SU-DHL-6 (cell line): ENCODE measurements at regions not wholly inside any gene's neighbourhood (a gene's known extent, or its start where the extent isn't known, plus 50 kb on each side); places are given as distances from the start of the nearest gene placed in this dataset.

Experiments used
- H2AFZ ChIP-seq: fragments of 200-600 bp; sonication (generic); 2 replicates; pipeline ENCODE4 v1.6.1; 2014; ENCODE audit warnings: low read depth, mild to moderate bottlenecking, moderate library complexity, mixed read lengths, antibody characterized with exemption, low read length; ENCODE audit not compliant: severe bottlenecking
- H3F3A ChIP-seq: fragments of 200-600 bp; shearing (Covaris generic); 2 replicates; pipeline ENCODE4 v1.6.0; 2016; ENCODE audit warnings: antibody characterized with exemption, mild to moderate bottlenecking; ENCODE audit not compliant: insufficient read depth
- H3K27ac ChIP-seq: fragments of 200-600 bp; sonication (generic); 2 replicates; pipeline ENCODE4 v1.5.1; 2016; ENCODE audit warnings: low read depth, mild to moderate bottlenecking, low read length, moderate library complexity, mixed read lengths
- H3K27me3 ChIP-seq: fragments of 200-600 bp; sonication (generic), shearing (Covaris generic); 2 replicates; pipeline ENCODE4 v1.6.0; 2014; ENCODE audit warnings: mild to moderate bottlenecking, low read length
- H3K36me3 ChIP-seq: fragments of 200-600 bp; sonication (generic); 2 replicates; pipeline ENCODE4 v1.6.1; 2014; ENCODE audit warnings: mild to moderate bottlenecking, low read length, mixed read lengths
- H3K4me2 ChIP-seq: fragments of 300-600, 200-600 bp; shearing (Covaris generic), sonication (generic); 2 replicates; pipeline ENCODE4 v1.6.0; 2014; ENCODE audit warnings: low read length, low read depth, mild to moderate bottlenecking; ENCODE audit not compliant: poor library complexity, severe bottlenecking
- H3K4me3 ChIP-seq: fragments of 200-600 bp; sonication (generic); 2 replicates; pipeline ENCODE4 v1.5.1; 2014; ENCODE audit warnings: antibody characterized with exemption, low read length, mild to moderate bottlenecking, mixed read lengths; ENCODE audit not compliant: insufficient read depth, poor library complexity, severe bottlenecking
- H3K79me2 ChIP-seq: fragments of 200-600 bp; sonication (generic); 2 replicates; pipeline ENCODE4 v1.6.1; 2014; ENCODE audit warnings: mild to moderate bottlenecking, low read length, moderate library complexity; ENCODE audit not compliant: insufficient read depth
- H3K9ac ChIP-seq: fragments of 200-600 bp; sonication (generic); 2 replicates; pipeline ENCODE4 v1.7.0; 2014; ENCODE audit warnings: mild to moderate bottlenecking, low read length
- H3K9me2 ChIP-seq: fragments of 200-600 bp; sonication (generic); replicated peaks from 2 replicates; pipeline ENCODE4 v1.6.1; 2014; ENCODE audit warnings: low read length; ENCODE audit not compliant: insufficient read depth
- H3K9me3 ChIP-seq: fragments of 200-600 bp; sonication (generic); 2 replicates; pipeline ENCODE4 v1.6.1; 2014; ENCODE audit warnings: low read length, mixed read lengths; ENCODE audit not compliant: insufficient read depth
- H4K20me1 ChIP-seq: fragments of 200-600 bp; sonication (generic); 2 replicates; pipeline ENCODE4 v1.6.1; 2014; ENCODE audit warnings: low read depth, mild to moderate bottlenecking, antibody characterized with exemption, low read length, moderate library complexity, mixed read lengths
- EZH2phosphoT487 ChIP-seq: fragments of 200-600 bp; sonication (generic), shearing (Covaris generic); conservative IDR thresholded peaks from 2 replicates; pipeline ENCODE4 v1.6.1; 2018; ENCODE audit warnings: mild to moderate bottlenecking, antibody characterized with exemption, low read length, moderate library complexity, mixed read lengths
- TF ChIP-seq, protein P1 (sequence below): fragments of 200-600 bp; sonication (generic); IDR thresholded peaks from one replicate; pipeline ENCODE4 v1.5.1; 2017; ENCODE audit warnings: antibody characterized with exemption, mild to moderate bottlenecking, low read length, moderate library complexity; ENCODE audit not compliant: insufficient read depth, poor library complexity, severe bottlenecking

DNA sequence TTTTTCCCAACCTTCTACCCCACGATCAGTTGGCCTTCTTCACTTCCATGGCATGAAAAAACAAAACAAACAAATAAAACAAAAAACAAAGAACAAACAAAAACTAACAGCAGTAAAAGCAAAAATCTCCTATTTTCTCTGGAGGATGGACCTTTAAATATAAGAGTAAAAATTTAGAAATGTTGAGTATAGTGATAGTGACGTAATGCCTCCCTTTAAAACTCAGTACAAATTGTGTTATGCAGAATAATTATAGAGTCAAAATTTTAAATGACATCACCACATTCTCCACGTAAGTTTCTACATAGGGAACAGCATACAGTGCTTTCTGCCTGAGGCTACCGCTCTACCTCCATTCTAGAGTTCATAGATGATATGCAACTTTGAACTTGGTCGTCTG lies 2156.4 kb downstream of the PCDH7 start:
- Histone ChIP-seq H3K4me2 (no peak overlapping the region), H3K79me2 (no peaks in the 10 kb centered on the region), H3K9ac (no peak overlapping the region), H3K27me3 (no peaks in the 10 kb centered on the region), H3K36me3 (no peaks in the 10 kb centered on the region), H3K9me2 (no peaks in the 10 kb centered on the region), H3K27ac (no peak overlapping the region), H3F3A (no peaks in the 10 kb centered on the region), H4K20me1 (no peaks in the 10 kb centered on the region), H3K9me3 (no peaks in the 10 kb centered on the region), H3K4me3 (no peak overlapping the region), H2AFZ (no peak overlapping the region)
- no peak for TF ChIP-seq EZH2phosphoT487
- TF ChIP-seq, protein P1, sequence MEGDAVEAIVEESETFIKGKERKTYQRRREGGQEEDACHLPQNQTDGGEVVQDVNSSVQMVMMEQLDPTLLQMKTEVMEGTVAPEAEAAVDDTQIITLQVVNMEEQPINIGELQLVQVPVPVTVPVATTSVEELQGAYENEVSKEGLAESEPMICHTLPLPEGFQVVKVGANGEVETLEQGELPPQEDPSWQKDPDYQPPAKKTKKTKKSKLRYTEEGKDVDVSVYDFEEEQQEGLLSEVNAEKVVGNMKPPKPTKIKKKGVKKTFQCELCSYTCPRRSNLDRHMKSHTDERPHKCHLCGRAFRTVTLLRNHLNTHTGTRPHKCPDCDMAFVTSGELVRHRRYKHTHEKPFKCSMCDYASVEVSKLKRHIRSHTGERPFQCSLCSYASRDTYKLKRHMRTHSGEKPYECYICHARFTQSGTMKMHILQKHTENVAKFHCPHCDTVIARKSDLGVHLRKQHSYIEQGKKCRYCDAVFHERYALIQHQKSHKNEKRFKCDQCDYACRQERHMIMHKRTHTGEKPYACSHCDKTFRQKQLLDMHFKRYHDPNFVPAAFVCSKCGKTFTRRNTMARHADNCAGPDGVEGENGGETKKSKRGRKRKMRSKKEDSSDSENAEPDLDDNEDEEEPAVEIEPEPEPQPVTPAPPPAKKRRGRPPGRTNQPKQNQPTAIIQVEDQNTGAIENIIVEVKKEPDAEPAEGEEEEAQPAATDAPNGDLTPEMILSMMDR, result no peak

DNA sequence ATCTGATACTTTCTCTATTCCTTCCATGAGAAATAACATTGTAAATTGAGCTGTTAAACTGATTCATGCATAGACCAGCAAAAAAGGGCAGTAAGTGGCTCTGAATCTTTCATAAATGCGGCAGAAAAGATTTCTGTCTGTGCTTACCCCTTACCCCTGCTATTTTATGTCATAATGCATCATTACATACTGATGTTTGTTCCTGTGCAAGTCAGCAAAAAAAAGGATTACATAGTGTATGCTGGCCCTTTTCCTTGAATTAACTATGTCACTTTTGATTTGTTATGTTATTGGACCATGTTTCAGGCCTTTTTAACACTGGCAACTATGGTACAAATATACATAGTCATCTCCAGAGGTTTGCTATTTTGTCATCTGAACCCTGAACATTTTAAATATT lies 2159.7 kb downstream of the PCDH7 start:
- no peaks in the 10 kb centered on the region for H3F3A ChIP-seq
- no peaks in the 10 kb centered on the region for H3K9me2 ChIP-seq
- no peak overlapping the region for H3K4me2 ChIP-seq
- H3K79me2 ChIP-seq, result no peaks in the 10 kb centered on the region
- H3K9me3 ChIP-seq, result no peaks in the 10 kb centered on the region
- H3K9ac ChIP-seq, result no peak overlapping the region
- TF ChIP-seq EZH2phosphoT487, result no peak
- TF ChIP-seq, protein P1, result no peak
- H3K27me3 ChIP-seq, result no peaks in the 10 kb centered on the region
- no peaks in the 10 kb centered on the region for H4K20me1 ChIP-seq
- no peak overlapping the region for H3K4me3 ChIP-seq
- no peak overlapping the region for H3K27ac ChIP-seq
- no peak overlapping the region for H2AFZ ChIP-seq
- H3K36me3 ChIP-seq, result no peaks in the 10 kb centered on the region

DNA sequence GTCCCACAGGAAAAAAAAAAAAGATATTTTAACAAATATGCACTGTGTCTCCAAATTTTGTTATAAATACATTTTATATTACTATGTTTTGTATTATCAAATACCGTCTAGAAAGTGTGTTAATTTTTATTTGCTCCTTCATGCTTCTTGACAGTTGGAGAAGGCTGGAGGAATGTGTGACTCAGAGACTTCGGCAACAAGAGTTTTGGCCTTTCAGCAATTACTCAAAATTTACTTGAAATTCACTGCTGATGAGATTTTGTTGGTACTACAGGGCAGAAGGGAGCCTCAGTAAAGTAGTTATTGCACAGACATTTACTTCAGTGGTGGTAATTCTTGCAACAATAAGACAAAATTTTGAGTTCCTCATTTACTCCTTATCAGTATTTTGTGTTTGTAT lies 2164.0 kb downstream of the PCDH7 start:
- Histone ChIP-seq H3K9ac (no peak overlapping the region), H3K4me3 (no peak overlapping the region), H4K20me1 (no peaks in the 10 kb centered on the region), H3K27me3 (no peaks in the 10 kb centered on the region), H3F3A (no peaks in the 10 kb centered on the region), H3K9me3 (no peaks in the 10 kb centered on the region), H3K4me2 (no peak overlapping the region), H3K27ac (no peak overlapping the region), H2AFZ (no peak overlapping the region), H3K9me2 (no peaks in the 10 kb centered on the region), H3K36me3 (no peaks in the 10 kb centered on the region), H3K79me2 (no peaks in the 10 kb centered on the region)
- TF ChIP-seq EZH2phosphoT487, result no peak
- TF ChIP-seq, protein P1, result no peak
